SH-SY5Y (cell line): ENCODE measurements at regions not wholly inside any gene's neighbourhood (a gene's known extent, or its start where the extent isn't known, plus 50 kb on each side); places are given as distances from the start of the nearest gene placed in this dataset.

Experiments used
- GATA2 ChIP-seq: IDR thresholded peaks from 2 replicates; pipeline ENCODE4 v1.6.1; 2011; ENCODE audit warnings: mild to moderate bottlenecking, low read depth, low read length
- GATA3 ChIP-seq: IDR thresholded peaks from 2 replicates; pipeline ENCODE4 v1.6.1; 2011; ENCODE audit warnings: low read depth, mild to moderate bottlenecking, low read length, moderate library complexity

DNA sequence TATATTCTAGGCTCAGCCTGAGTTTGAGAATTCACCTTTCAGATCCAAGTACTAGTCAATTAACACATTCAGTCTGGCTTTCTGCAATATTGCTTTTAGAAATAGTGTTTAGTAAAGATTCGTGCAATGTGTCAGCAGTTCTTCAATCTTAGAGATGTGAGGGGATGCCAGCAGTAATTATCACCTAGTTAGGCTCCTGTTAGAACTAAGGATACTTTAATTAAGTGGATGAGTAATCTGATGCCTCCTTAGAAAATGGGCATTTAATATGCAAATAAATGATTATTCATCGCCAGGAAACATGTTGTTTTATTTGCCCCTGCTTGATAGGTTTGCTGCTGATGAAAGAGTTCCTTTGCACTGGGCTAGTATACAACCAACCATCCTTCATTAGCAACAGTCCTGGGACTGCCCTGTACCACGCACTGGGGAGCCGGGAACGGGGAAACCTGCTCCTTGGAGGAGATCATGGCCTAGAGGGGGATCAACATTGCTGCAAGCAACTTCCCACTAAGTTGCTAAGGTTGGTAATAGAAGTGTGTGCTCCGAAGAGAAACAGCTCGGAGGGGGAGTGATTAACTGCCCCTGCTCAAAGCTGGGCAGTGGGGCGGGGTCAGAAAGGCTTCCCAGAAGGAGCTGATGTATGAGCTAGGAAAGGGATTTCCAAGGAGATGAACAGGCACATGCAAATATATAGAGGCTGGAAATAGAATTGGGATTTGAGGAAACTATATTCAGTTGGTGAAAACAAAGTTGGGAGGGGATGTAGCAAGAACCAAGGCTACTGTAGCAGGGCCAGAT, 231.8 kb downstream of the DRD1 start:
- TF ChIP-seq GATA2, result no peak
- no peak for TF ChIP-seq GATA3
